K562 (cell line): ENCODE measurements at regions not wholly inside any gene's neighbourhood (a gene's known extent, or its start where the extent isn't known, plus 50 kb on each side); places are given as distances from the start of the nearest gene placed in this dataset.

Experiments used
- CREB3 ChIP-seq: fragments of 450-650 bp; conservative IDR thresholded peaks from 2 replicates; pipeline ENCODE4 v1.6.1; 2016; ENCODE audit warnings: missing genetic modification characterization, low read depth, mild to moderate bottlenecking, missing compliant biosample characterization, moderate library complexity
- MCM5 ChIP-seq: fragments of 450-650 bp; IDR thresholded peaks from 2 replicates; pipeline ENCODE4 v1.6.1; 2016; ENCODE audit warnings: low read depth
- POU5F1 ChIP-seq: fragments of 150-350 bp; IDR thresholded peaks from 2 replicates; pipeline ENCODE4 v1.6.1; 2014; ENCODE audit warnings: borderline replicate concordance, low read length, low read depth, mild to moderate bottlenecking; ENCODE audit not compliant: partially characterized antibody
- RAD21 ChIP-seq, 2 experiments: fragments of 250-450 bp in 1 of 2; fragments of 450-650 bp in 1 of 2; sonication (Bioruptor Pico) in 1 of 2; formaldehyde crosslinking in 1 of 2; IDR thresholded peaks in 1 of 2; conservative IDR thresholded peaks in 1 of 2; 2 replicates each; pipeline versions ENCODE4 v1.4.0 to v1.8.0; 2020 to 2022; ENCODE audit warnings: mild to moderate bottlenecking in 2 of 2, moderate library complexity in 1 of 2
- RFX5 ChIP-seq: IDR thresholded peaks from 2 replicates; pipeline ENCODE4 v1.6.1; 2011; ENCODE audit warnings: low read depth, mild to moderate bottlenecking, improper control_type of control experiment, low read length
- TAF1 ChIP-seq: IDR thresholded peaks from 2 replicates; pipeline ENCODE4 v1.6.1; 2011; ENCODE audit warnings: mild to moderate bottlenecking, low read length, moderate library complexity; ENCODE audit not compliant: insufficient read depth, control insufficient read depth, severe bottlenecking; ENCODE audit errors: extremely low read depth
- TEAD1 ChIP-seq, 2 experiments: fragments of 450-650 bp in 1 of 2; sonication (generic) in 1 of 2; formaldehyde crosslinking; IDR thresholded peaks; 2 replicates each; pipeline versions ENCODE4 v1.4.0 to v1.8.0; 2020 to 2022; ENCODE audit warnings: mild to moderate bottlenecking in 2 of 2, missing genetic modification reagents in 1 of 2
- TF ChIP-seq, protein P1 (sequence below), 3 experiments: IDR thresholded peaks in 2 of 3; conservative IDR thresholded peaks in 1 of 3; 2 replicates each; pipeline ENCODE4 v1.5.1; 2011 to 2012; ENCODE audit warnings: low read length in 3 of 3, mild to moderate bottlenecking in 3 of 3, control low read depth in 2 of 3, improper control_type of control experiment in 1 of 3, inconsistent platforms in 1 of 3, low read depth in 1 of 3, mixed read lengths in 1 of 3, moderate library complexity in 1 of 3; ENCODE audit not compliant: insufficient read depth in 2 of 3
- TF ChIP-seq, protein P2 (sequence below), 2 experiments: fragments of 450-650 bp; formaldehyde crosslinking in 1 of 2; IDR thresholded peaks; 2 replicates each; pipeline versions ENCODE4 v1.4.0 to v1.6.1; 2014 to 2020; ENCODE audit warnings: mild to moderate bottlenecking in 2 of 2, borderline replicate concordance in 1 of 2, low read depth in 1 of 2

- TF ChIP-seq RAD21 (CRISPR knock-in tag; conservative IDR thresholded peaks at IDR 0.05 in 1 of 2, IDR thresholded peaks at IDR 0.05 in 1 of 2) (no peak), TEAD1 (CRISPR knock-in tag; IDR thresholded peaks at IDR 0.05) (no peak), RFX5 (no peak), CREB3 (tag) (no peak), POU5F1 (no peak), TAF1 (no peak), MCM5 (no peak)
- TF ChIP-seq, protein P1, sequence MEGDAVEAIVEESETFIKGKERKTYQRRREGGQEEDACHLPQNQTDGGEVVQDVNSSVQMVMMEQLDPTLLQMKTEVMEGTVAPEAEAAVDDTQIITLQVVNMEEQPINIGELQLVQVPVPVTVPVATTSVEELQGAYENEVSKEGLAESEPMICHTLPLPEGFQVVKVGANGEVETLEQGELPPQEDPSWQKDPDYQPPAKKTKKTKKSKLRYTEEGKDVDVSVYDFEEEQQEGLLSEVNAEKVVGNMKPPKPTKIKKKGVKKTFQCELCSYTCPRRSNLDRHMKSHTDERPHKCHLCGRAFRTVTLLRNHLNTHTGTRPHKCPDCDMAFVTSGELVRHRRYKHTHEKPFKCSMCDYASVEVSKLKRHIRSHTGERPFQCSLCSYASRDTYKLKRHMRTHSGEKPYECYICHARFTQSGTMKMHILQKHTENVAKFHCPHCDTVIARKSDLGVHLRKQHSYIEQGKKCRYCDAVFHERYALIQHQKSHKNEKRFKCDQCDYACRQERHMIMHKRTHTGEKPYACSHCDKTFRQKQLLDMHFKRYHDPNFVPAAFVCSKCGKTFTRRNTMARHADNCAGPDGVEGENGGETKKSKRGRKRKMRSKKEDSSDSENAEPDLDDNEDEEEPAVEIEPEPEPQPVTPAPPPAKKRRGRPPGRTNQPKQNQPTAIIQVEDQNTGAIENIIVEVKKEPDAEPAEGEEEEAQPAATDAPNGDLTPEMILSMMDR (IDR thresholded peaks at IDR 0.05 in 2 of 3, conservative IDR thresholded peaks at IDR 0.05 in 1 of 3; ENCODE audit: insufficient read depth in 2 of 3, low read depth in 1 of 3, low read length in 3 of 3), result no peak
- TF ChIP-seq, protein P2, sequence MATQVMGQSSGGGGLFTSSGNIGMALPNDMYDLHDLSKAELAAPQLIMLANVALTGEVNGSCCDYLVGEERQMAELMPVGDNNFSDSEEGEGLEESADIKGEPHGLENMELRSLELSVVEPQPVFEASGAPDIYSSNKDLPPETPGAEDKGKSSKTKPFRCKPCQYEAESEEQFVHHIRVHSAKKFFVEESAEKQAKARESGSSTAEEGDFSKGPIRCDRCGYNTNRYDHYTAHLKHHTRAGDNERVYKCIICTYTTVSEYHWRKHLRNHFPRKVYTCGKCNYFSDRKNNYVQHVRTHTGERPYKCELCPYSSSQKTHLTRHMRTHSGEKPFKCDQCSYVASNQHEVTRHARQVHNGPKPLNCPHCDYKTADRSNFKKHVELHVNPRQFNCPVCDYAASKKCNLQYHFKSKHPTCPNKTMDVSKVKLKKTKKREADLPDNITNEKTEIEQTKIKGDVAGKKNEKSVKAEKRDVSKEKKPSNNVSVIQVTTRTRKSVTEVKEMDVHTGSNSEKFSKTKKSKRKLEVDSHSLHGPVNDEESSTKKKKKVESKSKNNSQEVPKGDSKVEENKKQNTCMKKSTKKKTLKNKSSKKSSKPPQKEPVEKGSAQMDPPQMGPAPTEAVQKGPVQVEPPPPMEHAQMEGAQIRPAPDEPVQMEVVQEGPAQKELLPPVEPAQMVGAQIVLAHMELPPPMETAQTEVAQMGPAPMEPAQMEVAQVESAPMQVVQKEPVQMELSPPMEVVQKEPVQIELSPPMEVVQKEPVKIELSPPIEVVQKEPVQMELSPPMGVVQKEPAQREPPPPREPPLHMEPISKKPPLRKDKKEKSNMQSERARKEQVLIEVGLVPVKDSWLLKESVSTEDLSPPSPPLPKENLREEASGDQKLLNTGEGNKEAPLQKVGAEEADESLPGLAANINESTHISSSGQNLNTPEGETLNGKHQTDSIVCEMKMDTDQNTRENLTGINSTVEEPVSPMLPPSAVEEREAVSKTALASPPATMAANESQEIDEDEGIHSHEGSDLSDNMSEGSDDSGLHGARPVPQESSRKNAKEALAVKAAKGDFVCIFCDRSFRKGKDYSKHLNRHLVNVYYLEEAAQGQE (IDR thresholded peaks at IDR 0.05; ENCODE audit: borderline replicate concordance), result no peak
- TF ChIP-seq, protein P2 (CRISPR knock-in tag; IDR thresholded peaks at IDR 0.05; ENCODE audit: low read depth), result no peak
Observed at GRCh38 chr3:67906261-67906660, 251.8 kb upstream of the SUCLG2 start.
